A549 (cell line): ENCODE measurements at regions not wholly inside any gene's neighbourhood (a gene's known extent, or its start where the extent isn't known, plus 50 kb on each side); places are given as distances from the start of the nearest gene placed in this dataset.

ENCODE experiments used
- CEBPB ChIP-seq, 2 experiments: fragments of >200 bp in 1 of 2; sonication (Bioruptor Twin) in 1 of 2; formaldehyde crosslinking in 1 of 2; IDR thresholded peaks; 2 replicates each; pipeline ENCODE4 v1.6.1; 2012 to 2016
- NPAS2 ChIP-seq: fragments of 250-450 bp; sonication (Bioruptor Pico); IDR thresholded peaks from 2 replicates; pipeline ENCODE4 v1.8.0; 2022; ENCODE audit warnings: mild to moderate bottlenecking, moderate library complexity, borderline replicate concordance
- POLR2A ChIP-seq: IDR thresholded peaks from 2 replicates; pipeline ENCODE4 v1.6.1; 2012; ENCODE audit warnings: mild to moderate bottlenecking, low read length
- TF ChIP-seq, protein P1 (sequence below): fragments of >200 bp; sonication (Bioruptor Twin); formaldehyde crosslinking; IDR thresholded peaks from 3 replicates; pipeline ENCODE4 v1.5.1; 2016

DNA sequence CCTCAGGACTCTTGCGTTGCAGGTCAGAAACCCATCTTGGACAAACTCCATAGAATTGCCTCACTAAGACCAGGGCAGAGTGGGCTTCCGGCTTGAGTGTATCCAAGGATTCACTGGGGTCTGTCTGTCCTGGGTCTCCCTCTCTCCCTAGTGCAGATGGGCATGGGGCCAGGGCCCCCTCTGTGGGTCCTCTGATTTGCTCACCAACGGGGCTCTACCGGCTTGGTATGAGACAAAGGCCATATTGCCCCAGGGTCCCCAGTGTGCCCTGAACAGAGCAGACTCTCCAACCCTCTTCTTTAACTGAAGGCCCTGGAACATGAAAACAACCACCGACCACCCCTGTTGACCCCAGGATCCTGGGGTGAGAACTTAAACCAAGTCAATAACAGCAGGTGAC is 68.2 kb upstream of the CHST15 start:
- TF ChIP-seq, protein P1, sequence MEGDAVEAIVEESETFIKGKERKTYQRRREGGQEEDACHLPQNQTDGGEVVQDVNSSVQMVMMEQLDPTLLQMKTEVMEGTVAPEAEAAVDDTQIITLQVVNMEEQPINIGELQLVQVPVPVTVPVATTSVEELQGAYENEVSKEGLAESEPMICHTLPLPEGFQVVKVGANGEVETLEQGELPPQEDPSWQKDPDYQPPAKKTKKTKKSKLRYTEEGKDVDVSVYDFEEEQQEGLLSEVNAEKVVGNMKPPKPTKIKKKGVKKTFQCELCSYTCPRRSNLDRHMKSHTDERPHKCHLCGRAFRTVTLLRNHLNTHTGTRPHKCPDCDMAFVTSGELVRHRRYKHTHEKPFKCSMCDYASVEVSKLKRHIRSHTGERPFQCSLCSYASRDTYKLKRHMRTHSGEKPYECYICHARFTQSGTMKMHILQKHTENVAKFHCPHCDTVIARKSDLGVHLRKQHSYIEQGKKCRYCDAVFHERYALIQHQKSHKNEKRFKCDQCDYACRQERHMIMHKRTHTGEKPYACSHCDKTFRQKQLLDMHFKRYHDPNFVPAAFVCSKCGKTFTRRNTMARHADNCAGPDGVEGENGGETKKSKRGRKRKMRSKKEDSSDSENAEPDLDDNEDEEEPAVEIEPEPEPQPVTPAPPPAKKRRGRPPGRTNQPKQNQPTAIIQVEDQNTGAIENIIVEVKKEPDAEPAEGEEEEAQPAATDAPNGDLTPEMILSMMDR, result no peak
- TF ChIP-seq CEBPB (IDR thresholded peaks at IDR 0.05) (no peak), NPAS2 (CRISPR knock-in tag) (no peak), POLR2A (no peak)
